GM12878 (cell line): ENCODE measurements at regions not wholly inside any gene's neighbourhood (a gene's known extent, or its start where the extent isn't known, plus 50 kb on each side); places are given as distances from the start of the nearest gene placed in this dataset.

ENCODE experiments used
- ATAC-seq: fragments of 200-7000 bp; cut with Tn5 transposase; 3 replicates; pipeline ENCODE4 v1.9.1; 2020; ENCODE audit warnings: mild to moderate bottlenecking, moderate library complexity
- BruUV-seq: library from RNA; stranded (reverse); fragments of 400-500 nt; replicated peaks from 2 replicates; lab custom pipeline; 2021; lab: Mats Ljungman, UMichigan
- CTCF ChIA-PET: fragments of 300-600 bp; sonication (Branson Sonifier 250); formaldehyde crosslinking; extraction: SDS; loops from one replicate; lab custom pipeline; 2021; ENCODE audit warnings: inconsistent platforms; lab: Yijun Ruan, JAX
- POLR2A ChIA-PET: fragments of 350-600 bp; formaldehyde crosslinking; extraction: SDS; loops from one replicate; lab custom pipeline; 2021; ENCODE audit warnings: inconsistent platforms; lab: Charles Lee
- RAD21 ChIA-PET: fragments of 300-600 bp; sonication (Branson Sonifier 250); formaldehyde crosslinking; loops from one replicate; lab custom pipeline; 2023; ENCODE audit warnings: antibody characterized with exemption; ENCODE audit not compliant: unreplicated experiment; lab: Charles Lee
- SMC1A ChIA-PET: fragments of 300-600 bp; sonication (Branson Sonifier 250); formaldehyde crosslinking; loops from one replicate; lab custom pipeline; 2023; ENCODE audit not compliant: unreplicated experiment, uncharacterized antibody; lab: Charles Lee
- DNase-seq: peaks from one replicate; pipeline ENCODE4 v3.0.0-alpha.2; 2011; ENCODE audit warnings: low read depth, low spot score
- FAIRE-seq: peaks from 3 replicates; lab custom pipeline; 2011; peaks lifted over from hg19 to GRCh38; lab: Jason Lieb, UNC
- H2AFZ ChIP-seq: 2 replicates; pipeline ENCODE4 v1.6.0; 2011; ENCODE audit warnings: low read depth, low read length, control low read depth; ENCODE audit not compliant: control insufficient read depth
- H3K27ac ChIP-seq: 2 replicates; pipeline ENCODE4 v1.5.1; 2011; ENCODE audit warnings: control low read depth; ENCODE audit not compliant: control insufficient read depth, insufficient read depth
- H3K27me3 ChIP-seq, 2 experiments: replicated peaks in 1 of 2; 2 replicates each; pipeline versions ENCODE4 v1.6.0 to v1.6.1; 2011; ENCODE audit warnings: low read length in 1 of 2; ENCODE audit not compliant: control insufficient read depth in 2 of 2, insufficient read depth in 2 of 2
- H3K36me3 ChIP-seq, 2 experiments: 2 replicates each; pipeline ENCODE4 v1.5.1; 2011; ENCODE audit warnings: low read length in 1 of 2; ENCODE audit not compliant: control insufficient read depth in 2 of 2, insufficient read depth in 2 of 2
- H3K4me1 ChIP-seq: 2 replicates; pipeline ENCODE4 v1.6.1; 2011; ENCODE audit warnings: mild to moderate bottlenecking, low read length, moderate library complexity, mixed read lengths; ENCODE audit not compliant: control insufficient read depth, insufficient read depth
- H3K4me2 ChIP-seq: 2 replicates; pipeline ENCODE4 v1.6.0; 2011; ENCODE audit warnings: control low read depth; ENCODE audit not compliant: control insufficient read depth, insufficient read depth
- H3K4me3 ChIP-seq: fragments of 200-600 bp; sonication (generic); 2 replicates; pipeline ENCODE4 v1.5.1; 2016
- H3K79me2 ChIP-seq: 2 replicates; pipeline ENCODE4 v1.6.0; 2011; ENCODE audit warnings: low read length; ENCODE audit not compliant: control insufficient read depth, insufficient read depth
- H3K9ac ChIP-seq: 2 replicates; pipeline ENCODE4 v1.8.0; 2011; ENCODE audit warnings: low read length, control low read depth, mixed read lengths; ENCODE audit not compliant: control insufficient read depth, insufficient read depth
- H3K9me3 ChIP-seq: replicated peaks from 3 replicates; pipeline ENCODE4 v1.5.1; 2011; ENCODE audit warnings: mild to moderate bottlenecking, low read length; ENCODE audit not compliant: control insufficient read depth, insufficient read depth
- H4K20me1 ChIP-seq: 2 replicates; pipeline ENCODE4 v1.6.0; 2011; ENCODE audit not compliant: control insufficient read depth, insufficient read depth
- ATF3 ChIP-seq: IDR thresholded peaks from 2 replicates; pipeline ENCODE4 v1.6.1; 2011; ENCODE audit warnings: low read depth, mild to moderate bottlenecking, low read length, moderate library complexity, borderline replicate concordance; ENCODE audit errors: extremely low read depth
- CBFB ChIP-seq: IDR thresholded peaks from 2 replicates; pipeline ENCODE4 v1.6.1; 2016; ENCODE audit warnings: antibody characterized with exemption, low read depth
- CUX1 ChIP-seq: IDR thresholded peaks from 2 replicates; pipeline ENCODE4 v1.6.1; 2012; ENCODE audit warnings: improper control_type of control experiment, low read depth, low read length; ENCODE audit not compliant: insufficient replicate concordance
- E4F1 ChIP-seq: fragments of 450-650 bp; IDR thresholded peaks from 2 replicates; pipeline ENCODE4 v1.6.1; 2018; ENCODE audit warnings: borderline replicate concordance, mild to moderate bottlenecking; ENCODE audit not compliant: partially characterized antibody
- EGR1 ChIP-seq, 2 experiments: IDR thresholded peaks; 1 replicate in 1 of 2; 2 replicates in 1 of 2; pipeline ENCODE4 v1.6.1; 2011 to 2012; ENCODE audit warnings: low read depth in 2 of 2, low read length in 2 of 2, borderline replicate concordance in 1 of 2, mild to moderate bottlenecking in 1 of 2, moderate library complexity in 1 of 2
- MEF2B ChIP-seq: fragments of 450-650 bp; IDR thresholded peaks from 2 replicates; pipeline ENCODE4 v1.6.1; 2018; ENCODE audit warnings: mild to moderate bottlenecking, moderate library complexity; ENCODE audit not compliant: partially characterized antibody, poor library complexity, severe bottlenecking
- NKRF ChIP-seq: fragments of 450-650 bp; conservative IDR thresholded peaks from 2 replicates; pipeline ENCODE4 v1.6.1; 2017; ENCODE audit warnings: mild to moderate bottlenecking, moderate library complexity
- PBX3 ChIP-seq: IDR thresholded peaks from 2 replicates; pipeline ENCODE4 v1.6.1; 2011; ENCODE audit warnings: mild to moderate bottlenecking, low read depth, low read length, moderate library complexity; ENCODE audit not compliant: insufficient replicate concordance
- POLR2A ChIP-seq: IDR thresholded peaks from 2 replicates; pipeline ENCODE4 v1.6.1; 2011; ENCODE audit warnings: low read depth, mild to moderate bottlenecking, low read length
- POU2F2 ChIP-seq: IDR thresholded peaks from 3 replicates; pipeline ENCODE4 v1.6.1; 2011; ENCODE audit warnings: low read depth, mild to moderate bottlenecking, low read length, borderline replicate concordance
- ZNF217 ChIP-seq: fragments of 450-650 bp; IDR thresholded peaks from 2 replicates; pipeline ENCODE4 v1.6.1; 2017; ENCODE audit warnings: antibody characterized with exemption, mild to moderate bottlenecking
- WGBS: methylation state at CpG from one replicate; pipeline ENCODE4 v1.1.6; 2016; ENCODE audit warnings: low lambda C conversion rate; ENCODE audit not compliant: insufficient replicate concordance, insufficient coverage; ENCODE audit errors: missing lambda C conversion rate; 5-methylcytosine and 5-hydroxymethylcytosine counted together
- in situ Hi-C: fragments of 300-500 bp; cut with MboI; formaldehyde crosslinking; loops from 9 replicates; pipeline ENCODE4 v1.14.3; 2018; ENCODE audit warnings: mixed read lengths
- intact Hi-C: fragments of 100-400 bp; cut with micrococcal nuclease; formaldehyde crosslinking; loops from one replicate; pipeline ENCODE4 v1.14.2; 2022; ENCODE audit not compliant: unreplicated experiment

- ChIA-PET RAD21 (no interaction called here), CTCF (no interaction called here), SMC1A (no interaction called here), POLR2A (no interaction called here)
- intact Hi-C loops (loop anchor here (5.0 to 10.0 kb wide), 3 partner anchors 122 to 646 kb away; no protein-coding TSS in a partner anchor), in situ Hi-C loops (no loop called here)
- Histone ChIP-seq H3K9ac (no peak overlapping the region), H3K4me3 (no peak overlapping the region), H3K4me2 (no peak overlapping the region), H3K9me3 (no peaks in the 10 kb centered on the region), H3K4me1 (peaks cover 27% of the 10 kb centered on the region), H3K36me3 (no peaks in the 10 kb centered on the region), H3K79me2 (no peaks in the 10 kb centered on the region), H3K27me3 (no peaks in the 10 kb centered on the region; a peak in 1 of 4 replicates), H4K20me1 (no peaks in the 10 kb centered on the region), H2AFZ (no peak overlapping the region), H3K27ac (no peak overlapping the region)
- no peak for FAIRE-seq
- WGBS = 38% methylated on average over 8 of the region's 8 CpGs
- no peak for ATAC-seq
- DNase-seq = no peak
- BruUV-seq = no TSS peak
- TF ChIP-seq ZNF217 (no peak), POLR2A (no peak), E4F1 (no peak), CBFB (no peak), NKRF (no peak), ATF3 (no peak), EGR1 (IDR thresholded peaks at IDR 0.05; ENCODE audit: borderline replicate concordance in 1 of 2, low read depth in 2 of 2, low read length in 2 of 2) (no peak), POU2F2 (no peak), CUX1 (no peak), PBX3 (no peak), MEF2B (no peak)
These were observed 237.7 kb downstream of the SYK start for GRCh38 chr9:91039125-91039834.
